ENCODE measurements at regions not wholly inside any gene's neighbourhood (a gene's known extent, or its start where the extent isn't known, plus 50 kb on each side); places are given as distances from the start of the nearest gene placed in this dataset.
"Not testable (repeated sequence)": the region's sequence is repeated elsewhere in the genome, so short reads cannot be mapped to it uniquely, and the experiment has no call there.

DNA sequence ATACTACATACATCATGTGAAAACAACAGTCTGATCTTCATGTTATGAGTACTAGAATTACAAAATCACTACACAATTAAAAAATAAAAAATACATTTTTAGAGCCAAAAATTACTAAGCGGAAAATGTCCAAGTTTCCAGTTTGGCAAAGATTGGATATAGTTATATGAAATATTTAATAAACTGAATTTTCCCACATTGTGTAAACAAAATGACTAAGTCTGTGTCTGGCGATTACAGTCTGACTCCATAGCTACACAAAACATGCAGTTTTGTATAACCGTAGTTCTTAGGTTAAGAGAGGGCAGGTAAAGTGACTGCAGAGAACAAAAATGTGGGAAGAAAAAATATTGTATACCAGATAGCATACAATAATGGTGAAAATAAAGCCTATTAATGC, 59.2 kb upstream of the TMEM47 start:
- no peak for DNase-seq (ENCODE audit: low read depth, low spot score)

DNA sequence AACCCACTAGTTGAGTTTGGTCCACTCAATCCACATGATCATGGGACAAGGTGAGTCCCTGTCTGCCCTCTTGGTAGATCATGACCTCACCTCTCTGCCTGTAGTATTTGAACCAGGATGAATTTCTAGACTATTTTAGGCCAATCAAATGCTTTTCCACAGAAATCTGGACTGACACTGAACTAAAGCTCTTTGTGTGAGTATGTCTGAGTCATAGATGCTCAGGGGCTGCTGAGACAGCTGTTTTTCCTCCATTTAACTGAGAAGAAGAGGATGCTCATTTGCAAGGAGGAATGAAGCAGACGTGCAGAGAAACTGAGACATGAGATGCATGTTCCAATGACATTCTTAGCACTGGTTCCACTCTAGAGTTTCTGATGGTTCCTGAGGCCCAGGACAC, 77.3 kb upstream of the TMEM47 start:
- DNase-seq (ENCODE audit: low read depth, low spot score), result no peak

DNA sequence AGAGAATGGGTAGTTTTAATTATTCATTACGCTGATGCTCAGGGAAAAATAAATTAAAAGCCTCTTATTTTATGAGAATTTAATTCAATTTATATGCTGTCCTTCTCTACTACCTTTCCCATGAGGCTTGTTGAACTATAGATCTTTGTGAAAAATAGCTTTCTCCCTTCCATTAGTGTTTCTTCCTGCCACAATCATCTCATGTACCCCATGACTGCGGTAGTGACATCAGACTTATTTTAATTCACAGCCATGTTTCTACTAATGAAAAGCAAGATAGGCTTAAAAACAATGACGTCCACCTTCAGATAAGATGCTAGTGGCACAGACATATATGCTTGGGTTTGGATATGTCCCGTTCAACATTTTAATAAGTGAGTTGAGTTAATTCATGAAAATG, 87.4 kb upstream of the TMEM47 start:
- no peak for DNase-seq (ENCODE audit: low read depth, low spot score)

DNA sequence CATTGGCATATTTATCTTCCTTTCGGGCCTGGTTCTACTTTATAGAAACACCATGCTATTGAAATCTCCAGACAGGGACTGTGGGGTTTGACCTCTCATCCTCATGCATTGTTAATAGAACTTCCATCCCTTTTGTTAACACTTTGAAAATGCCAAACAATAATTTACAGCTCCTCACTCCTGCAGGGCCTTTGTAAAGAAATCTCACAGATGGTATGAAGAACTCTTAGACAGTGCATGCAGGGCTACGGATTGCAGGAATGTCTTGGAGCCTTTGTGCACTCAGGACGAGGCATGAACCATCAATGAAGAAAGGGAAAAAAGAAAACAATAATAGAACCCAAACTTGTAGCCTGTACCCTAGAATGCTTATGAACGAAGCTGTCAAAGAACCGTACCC, 92.8 kb upstream of the TMEM47 start:
- DNase-seq (ENCODE audit: low read depth, low spot score), result no peak

DNA sequence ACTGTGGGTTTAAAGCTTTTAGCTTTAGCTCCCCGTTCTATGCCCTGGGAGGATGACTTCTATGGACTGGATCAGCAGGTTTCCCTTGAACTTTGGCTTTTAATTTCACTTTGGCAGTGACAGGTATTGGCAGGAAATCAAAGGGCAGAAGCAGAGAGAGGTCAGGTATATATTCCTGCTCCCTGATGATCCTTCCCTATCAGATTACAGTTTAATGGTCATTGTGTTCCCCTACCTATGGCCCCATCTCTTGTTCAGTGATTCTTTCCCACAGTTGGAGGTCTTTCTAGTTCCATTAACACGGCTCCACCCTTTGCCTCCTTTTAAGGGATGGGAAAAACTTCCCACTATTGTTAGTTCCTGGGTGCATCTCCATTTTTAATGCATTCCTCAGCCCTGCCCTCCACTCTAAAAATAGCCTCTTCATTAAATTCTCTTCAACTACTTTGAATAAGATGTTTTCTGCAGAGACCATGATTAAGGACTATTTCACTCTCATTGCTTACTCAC, 107.8 kb upstream of the TMEM47 start:
- peak; percentile 68 for DNase-seq (ENCODE audit: low read depth, low spot score)

DNA sequence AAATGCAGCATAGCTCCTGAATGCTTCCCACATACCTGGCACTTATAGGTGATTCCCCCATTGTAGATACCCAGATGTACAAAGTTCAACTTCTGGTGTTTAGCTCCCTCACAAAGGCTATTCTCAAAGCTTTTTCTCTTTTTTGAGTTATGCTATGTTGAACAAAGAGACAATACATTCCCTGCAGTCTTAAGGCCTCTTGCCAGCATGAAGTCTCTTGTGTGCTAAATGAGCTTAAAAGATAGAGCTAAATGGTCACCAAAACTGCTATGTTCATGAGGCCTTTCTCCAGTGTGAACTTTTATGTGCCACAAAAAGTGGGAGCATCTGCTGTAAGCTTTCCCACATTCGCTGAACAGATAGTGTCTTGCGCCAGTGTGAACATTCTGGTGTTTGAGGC, 111.2 kb upstream of the TMEM47 start:
- DNase-seq (ENCODE audit: low read depth, low spot score), result no peak

DNA sequence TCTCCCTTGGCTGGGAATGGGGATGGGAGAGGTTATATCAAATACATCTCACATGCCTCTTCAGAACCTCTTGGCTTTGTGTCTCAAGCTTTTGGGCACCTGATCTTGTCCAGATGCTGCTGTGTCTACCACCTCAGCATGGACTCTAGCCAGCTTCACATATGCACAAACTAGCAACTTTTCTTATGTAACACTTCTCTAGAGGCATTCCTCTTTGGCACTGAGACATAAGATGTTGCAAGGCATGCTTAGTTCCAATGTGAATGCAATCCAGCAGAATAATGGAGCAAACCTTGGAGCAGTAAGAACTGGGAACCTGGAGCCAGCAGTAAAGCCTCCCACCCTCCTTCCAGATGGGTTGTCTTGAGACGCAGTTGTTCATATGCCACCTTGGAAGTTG, 113.4 kb upstream of the TMEM47 start:
- DNase-seq (ENCODE audit: low read depth, low spot score), result no peak

DNA sequence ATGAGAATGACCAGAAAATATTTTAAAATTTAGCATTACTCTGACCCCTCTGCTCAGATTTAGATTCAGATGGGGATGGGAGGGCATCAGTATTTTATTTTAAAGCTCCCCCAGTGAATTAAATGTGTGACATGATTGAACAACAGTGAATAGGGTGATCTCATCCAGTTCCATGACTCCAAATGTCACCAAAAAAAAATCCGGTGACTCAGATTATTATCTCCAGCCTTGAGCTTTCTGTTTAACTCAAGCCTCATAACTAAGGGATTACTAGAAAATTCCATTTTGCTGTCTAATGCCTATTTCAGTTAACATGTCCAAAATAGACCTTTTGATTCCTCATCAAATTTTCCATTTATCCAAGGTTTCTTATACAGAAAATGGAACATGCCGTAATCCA, 121.8 kb upstream of the TMEM47 start:
- DNase-seq (ENCODE audit: low read depth, low spot score), result no peak

DNA sequence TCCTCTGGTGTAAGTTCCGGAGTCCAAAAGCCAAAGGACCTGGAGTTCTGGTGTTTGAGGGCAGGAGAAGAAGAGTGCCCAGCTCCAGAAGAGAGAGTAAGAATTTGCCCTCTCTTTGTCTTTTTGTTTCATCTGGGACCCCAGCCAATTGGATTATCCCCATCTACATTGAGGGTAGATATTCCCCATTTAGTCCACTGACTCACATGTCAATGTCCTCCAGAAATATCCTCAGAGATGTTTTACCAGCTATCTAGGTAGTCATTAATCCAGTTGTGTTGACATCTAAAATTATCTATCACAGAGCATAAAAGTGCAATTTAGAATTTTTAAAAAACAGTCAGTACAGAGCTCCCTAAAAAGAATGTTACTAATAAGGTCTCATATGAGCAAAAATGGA, 132.9 kb upstream of the TMEM47 start:
- DNase-seq (ENCODE audit: low read depth, low spot score), result no peak

DNA sequence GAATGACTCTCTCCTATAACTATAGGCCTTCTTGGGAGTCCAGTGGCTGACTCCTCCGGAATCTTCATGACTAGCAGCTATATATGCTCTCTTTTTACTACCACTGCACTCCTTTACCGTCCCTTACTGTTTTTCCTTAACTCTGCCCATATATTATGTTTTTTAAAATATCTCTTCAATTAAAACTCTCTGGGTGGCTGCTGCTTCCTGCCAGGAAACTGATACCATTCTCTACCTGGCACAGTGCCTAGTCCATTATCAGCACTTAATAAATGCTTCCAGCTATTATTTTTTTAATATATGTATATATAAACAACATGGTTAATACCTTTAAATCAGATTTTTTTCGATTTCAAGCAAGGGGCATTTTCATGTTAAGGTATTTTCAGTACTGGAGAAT, 136.6 kb upstream of the FAM47B start:
- no peak for DNase-seq (ENCODE audit: low read depth, low spot score)

DNA sequence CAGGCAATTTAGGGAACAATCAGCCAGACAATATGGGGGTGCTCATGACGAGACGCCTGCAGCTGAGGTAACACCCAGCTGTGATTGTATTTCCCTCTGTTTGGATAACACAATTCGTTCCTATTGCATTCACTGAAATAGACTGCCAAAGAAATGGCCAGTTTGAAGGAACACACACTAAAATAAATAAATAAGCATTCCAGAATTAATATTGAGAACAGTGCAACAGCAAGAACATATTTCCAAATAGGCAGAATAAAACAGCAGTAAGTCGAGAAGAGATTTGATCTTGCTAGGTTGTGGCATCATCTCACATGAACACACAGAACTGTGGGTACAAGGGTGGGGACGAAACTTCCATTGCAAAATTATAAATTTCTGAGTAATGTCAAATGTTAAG, 133.5 kb upstream of the FAM47B start:
- no peak for DNase-seq (ENCODE audit: low read depth, low spot score)

DNA sequence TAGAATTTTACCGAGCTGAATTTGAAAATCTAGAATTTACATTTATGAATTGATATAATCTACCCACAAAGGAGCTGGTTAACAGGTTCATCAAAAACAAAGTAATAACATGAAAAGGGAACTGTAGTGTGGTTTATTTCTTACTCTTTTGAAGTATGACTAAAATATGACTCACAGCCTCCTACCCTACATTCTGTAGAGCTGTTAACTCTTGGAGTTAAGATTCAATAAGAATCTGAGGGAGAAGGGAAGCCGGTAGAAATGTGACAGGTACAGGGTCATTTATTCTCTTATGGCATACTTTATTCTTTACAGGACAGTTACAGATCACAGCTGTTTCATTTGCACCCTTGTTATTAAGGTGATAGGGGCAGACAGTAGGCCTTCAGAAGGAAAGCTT, 132.2 kb upstream of the FAM47B start:
- DNase-seq (ENCODE audit: low read depth, low spot score), result no peak

DNA sequence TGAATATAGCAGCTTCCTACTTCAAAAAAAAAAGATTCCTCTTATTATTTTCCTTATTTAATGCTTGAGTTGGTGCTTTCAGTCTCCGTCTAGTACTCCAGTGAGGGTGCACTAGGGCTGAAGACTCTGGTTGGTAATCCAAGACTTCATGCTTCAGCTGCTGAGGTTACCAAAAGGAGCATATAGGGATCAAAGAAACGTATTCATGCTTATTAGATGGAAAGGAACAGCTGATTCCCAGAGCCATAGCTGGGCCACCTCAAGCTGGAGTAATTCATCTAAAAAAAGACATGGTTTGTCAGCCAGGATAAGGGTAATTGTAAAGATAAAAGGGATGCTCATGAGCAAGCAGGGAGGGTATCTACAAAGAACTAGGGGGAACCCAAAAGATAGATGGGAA, 131.7 kb upstream of the FAM47B start:
- no peak for DNase-seq (ENCODE audit: low read depth, low spot score)

DNA sequence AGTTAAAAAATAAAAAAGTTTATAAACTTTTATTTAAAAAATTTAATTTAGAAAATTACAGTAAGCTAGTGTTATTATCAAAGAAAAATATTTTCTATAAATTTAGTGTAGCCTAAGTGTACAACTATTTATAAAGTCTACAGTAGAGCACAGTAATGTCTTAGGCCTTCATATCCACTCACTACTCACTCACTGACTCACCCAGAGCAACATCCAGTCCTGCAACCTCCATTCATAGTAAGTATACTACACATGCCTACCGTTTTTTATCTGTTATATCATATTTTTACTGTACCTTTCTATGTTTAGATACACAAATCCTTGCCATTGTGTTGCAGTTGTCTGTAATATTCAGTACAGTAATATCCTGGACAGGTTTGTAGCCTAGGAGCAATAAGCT, 129.0 kb upstream of the FAM47B start:
- DNase-seq (ENCODE audit: low read depth, low spot score), result no peak

DNA sequence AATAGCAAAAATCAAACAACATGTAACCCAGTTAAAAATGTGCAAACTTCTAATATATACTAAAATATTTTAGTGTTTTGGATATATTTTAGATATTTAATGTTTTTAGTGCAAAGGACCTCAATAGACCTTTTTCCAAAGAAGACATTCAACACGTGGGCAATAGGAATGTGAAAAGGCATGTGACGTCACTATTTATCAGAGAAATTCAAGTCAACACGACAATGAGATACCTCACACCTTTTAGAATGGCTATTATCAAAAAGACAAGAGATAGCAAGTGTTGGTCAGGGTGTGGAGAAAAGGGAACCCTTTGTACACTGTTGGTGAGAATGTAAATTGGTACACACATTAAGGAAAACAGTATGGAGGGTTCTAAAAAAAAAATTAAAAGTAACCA, 115.6 kb upstream of the FAM47B start:
- no peak for DNase-seq (ENCODE audit: low read depth, low spot score)

DNA sequence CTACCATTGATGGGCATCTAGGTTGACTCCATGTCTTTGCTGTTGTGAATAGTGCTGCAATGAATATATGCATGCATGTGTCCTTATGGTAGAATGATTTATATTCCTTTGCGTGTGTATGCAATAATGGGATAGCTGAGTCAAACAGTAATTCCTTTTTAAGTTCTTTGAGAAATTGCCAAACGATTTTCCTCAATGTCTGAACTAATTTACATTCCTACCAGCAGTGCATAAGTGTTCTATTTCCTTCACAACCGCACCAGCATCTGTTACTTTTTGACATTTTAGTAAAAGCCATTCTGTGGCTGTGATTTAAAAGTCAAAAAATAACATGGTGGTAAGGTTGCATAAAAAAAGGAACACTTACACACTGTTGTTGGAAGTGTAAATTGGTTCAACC, 103.1 kb upstream of the FAM47B start:
- no peak for DNase-seq (ENCODE audit: low read depth, low spot score)

DNA sequence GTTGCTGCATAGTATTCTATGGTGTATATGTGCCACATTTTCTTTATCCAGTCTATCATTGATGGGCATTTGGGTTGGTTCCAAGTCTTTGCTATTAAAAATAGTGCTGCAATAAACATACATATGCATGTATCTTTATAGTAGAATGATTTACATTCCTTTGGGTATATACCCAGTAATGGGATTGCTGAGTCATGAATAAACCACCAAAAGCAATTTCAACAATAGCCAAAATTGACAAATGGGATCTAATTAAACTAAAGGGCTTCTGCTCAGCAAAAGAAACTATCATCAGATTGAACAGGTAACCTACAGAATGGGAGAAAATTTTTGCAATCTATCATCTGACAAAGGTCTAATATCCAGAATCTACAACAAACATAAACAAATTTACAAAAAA, 101.4 kb upstream of the FAM47B start:
- not testable (repeated sequence) for DNase-seq (ENCODE audit: low read depth, low spot score)

DNA sequence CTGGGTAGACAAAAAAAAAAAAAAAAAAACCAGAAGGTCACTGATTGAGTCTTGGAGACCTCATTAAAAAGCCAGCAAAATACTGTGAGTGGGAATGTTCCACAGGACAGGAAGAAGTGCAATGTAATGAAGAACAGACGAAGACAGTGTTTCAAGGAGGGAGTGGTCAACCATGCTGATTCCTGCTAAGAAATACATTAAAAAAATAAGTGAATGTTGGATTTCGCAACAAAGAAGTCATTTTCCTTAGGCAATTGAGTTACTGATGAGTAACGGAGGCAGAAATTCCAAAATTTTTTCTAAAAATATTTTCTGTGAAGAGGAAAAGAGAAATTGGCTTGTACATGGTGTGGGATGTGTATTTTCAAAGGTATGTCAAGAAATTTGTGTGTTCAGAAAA, 94.3 kb upstream of the FAM47B start:
- no peak for DNase-seq (ENCODE audit: low read depth, low spot score)

DNA sequence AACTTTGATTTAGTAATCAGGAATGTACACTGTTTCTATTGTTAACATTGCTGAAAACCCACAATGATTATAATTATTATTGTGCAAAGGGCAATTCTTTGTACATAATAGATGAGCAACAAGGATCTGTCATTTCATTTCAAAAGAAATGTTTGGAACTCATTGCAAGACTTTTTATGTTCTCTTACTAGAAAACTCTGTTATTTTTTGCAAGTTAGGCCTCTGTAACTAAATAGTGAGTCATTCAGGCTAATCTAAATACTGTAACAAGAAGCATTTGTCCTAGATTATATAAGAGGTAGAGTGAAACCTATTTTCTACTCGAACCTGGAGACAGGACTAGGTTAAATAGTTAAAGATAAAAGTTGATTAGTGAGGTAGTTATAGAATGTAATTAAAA, 93.2 kb upstream of the FAM47B start:
- DNase-seq (ENCODE audit: low read depth, low spot score), result no peak

DNA sequence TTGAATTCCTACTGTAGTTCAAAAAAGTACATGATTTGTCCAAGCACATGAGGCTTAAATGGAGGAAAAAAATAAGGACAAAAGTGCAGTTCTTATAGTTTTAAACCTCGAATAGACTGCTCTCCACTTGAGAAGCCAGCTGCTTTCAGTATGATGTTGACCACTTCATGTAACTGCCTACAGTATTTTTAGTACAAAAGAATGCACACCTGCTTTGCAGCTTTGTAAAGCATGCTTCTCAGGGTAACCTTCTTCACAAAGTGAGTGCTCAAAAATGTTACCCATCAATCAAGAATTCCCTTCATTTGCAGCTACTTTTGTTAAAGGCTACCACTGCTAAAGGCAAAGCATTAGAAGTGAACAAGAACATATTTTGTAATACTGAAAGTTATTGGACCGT, 83.4 kb upstream of the FAM47B start:
- DNase-seq (ENCODE audit: low read depth, low spot score), result no peak

DNA sequence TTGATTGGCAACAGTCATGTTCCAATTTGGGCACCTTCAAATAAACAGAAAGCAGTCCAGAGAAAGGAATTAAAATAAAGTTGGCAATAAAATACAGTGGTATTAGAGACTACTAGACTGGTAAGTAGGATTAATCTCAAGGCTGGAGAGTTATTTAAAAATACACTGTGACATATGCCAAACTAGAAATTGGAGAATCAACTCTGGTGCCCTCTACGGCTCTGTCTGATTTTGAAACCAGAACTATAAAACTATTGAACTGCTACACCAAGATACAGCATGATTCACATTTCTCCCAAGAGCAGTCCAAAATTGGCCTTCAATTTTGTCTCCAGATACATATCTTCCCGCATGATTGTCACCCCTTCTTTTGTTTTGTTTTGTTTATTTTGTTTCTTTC, 78.7 kb upstream of the FAM47B start:
- DNase-seq (ENCODE audit: low read depth, low spot score), result no peak

DNA sequence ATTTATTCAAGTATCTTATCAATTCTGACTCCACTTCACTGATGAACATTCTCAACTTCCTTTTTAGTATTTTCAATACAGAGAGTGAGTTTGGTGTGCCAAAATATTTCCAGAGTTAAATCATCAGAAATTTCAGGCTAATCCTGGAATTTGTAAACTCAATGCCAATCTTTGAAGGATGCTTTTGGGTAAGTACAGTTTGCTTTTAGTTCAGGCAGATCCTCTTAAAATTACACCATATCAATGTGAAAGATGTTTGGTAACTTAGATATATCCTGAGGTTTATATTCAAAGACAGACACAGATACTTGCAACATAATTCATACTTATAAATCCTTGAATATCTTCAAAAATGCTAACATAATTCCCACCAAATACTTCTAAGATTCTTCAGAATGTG, 76.0 kb upstream of the FAM47B start:
- DNase-seq (ENCODE audit: low read depth, low spot score), result no peak

DNA sequence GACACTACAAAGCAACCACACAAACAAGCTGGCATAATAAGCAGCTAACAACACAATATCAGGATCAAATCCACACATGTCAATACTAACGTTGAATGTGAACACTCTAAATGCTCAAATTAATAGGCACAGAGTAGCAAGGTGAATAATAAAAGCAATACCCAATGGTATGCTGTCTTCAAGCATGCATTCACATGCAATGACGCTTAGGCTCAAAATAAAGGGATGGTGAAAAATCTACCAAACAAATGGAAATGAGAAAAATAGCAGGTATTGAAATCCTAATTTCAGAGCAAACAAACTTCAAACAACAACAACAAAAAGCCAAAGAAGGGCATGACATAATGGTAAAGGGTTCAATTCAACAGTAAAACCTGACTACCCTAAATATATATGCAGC, 74.0 kb upstream of the FAM47B start:
- no peak for DNase-seq (ENCODE audit: low read depth, low spot score)

DNA sequence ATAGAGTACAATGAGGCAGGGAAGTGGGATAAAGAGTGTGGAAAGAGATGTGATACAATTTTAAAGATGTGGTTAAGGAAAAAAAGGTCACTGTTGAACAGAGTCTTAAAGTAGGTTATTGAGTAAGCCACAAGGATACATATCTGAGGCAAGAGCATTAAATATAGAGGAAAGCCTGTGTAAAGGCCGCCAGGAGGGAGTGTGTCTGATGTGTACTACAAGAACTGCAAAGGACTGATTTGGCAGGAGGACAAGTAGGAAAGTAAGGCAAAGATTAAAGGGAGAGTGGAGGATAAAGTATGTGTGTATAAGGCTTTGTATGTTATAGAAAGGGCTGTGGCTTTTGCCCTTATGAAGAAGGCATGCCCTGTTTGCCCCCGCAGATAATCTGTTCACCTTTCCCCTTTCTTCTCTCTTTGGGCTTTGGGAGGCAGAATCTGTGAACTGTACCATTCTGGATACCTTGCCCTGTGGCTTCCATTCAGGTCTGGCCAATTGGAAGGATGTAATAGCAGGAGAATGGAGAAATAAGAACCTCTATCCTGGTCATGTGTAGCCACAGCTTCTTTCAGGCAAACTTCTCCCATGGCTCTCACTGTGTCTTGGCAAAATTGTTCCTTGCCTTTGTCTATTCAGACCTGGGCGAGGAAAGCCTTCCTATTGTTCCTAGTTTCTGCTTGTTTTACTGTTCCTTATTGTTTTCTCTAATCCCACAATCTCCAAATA, 68.9 kb upstream of the FAM47B start:
- no peak for DNase-seq (ENCODE audit: low read depth, low spot score)

Measured in iPS DF 19.7 (cell line).